HG02798 (cell line): ENCODE measurements at regions not wholly inside any gene's neighbourhood (a gene's known extent, or its start where the extent isn't known, plus 50 kb on each side); places are given as distances from the start of the nearest gene placed in this dataset.
A peak's percentile ranks its signal among the peaks of the same experiment; 100 is the strongest.

ENCODE experiments used
- ATAC-seq: cut with Tn5 transposase; IDR thresholded peaks from one replicate; pipeline ENCODE4 v1.9.1; 2021; ENCODE audit warnings: mild to moderate bottlenecking; ENCODE audit not compliant: unreplicated experiment, poor library complexity

DNA sequence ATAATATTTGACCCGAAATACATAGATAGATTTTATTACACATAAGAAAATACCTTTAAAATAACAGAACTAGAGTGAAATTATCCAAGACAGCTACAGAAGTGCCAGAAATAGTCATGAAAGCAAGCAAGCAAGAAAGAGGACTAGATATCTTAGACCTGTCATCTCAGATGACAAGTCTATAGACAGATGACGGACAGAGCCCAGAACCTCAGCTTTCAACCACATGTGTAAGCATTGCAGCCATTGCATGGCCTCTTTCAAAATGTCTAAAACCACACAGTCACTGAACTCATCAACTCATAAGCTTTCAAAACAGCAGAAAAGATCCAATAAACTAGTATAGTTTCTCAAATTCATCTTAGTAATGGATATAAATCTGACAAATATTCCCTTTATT lies 59.8 kb upstream of the FHIT start:
- ATAC-seq, result no peak

DNA sequence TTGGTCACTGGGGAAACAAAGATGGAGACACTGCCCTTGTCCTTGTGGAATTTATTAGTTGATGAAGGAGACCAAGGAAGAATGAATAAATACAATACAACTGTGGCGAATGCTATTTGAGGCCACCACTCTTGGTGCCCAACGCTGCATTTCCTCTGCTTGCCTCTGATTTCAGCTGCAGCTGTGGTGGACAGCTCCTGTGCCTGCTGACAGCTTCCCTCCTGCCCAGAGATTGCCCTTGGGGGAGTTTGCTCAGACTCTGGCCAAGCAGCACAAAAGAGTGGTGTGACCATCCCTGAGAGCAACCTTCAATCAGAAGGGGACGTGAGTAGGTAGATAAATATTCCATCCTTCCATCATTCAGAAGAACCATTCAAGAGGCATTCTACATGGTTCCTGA lies 64.6 kb upstream of the FHIT start:
- no peak for ATAC-seq

DNA sequence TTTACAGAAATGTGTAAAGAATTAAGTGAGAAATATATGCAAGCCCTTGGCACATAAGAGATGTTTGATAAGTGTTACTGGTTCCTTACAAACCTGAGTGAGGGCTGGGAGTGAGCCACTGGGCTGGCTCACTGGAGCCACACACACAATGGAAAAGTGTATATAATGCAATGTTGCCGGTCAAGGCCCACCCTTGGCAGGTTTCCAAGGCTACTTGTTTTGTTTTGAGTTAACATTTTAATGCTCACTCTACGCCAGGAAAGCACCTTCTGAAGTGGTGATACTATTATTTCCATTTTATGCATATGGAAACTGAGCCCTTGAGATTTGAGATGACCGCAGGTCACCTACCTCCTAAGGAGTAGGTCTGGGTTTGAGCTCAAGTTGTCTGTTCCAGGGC lies 71.8 kb upstream of the FHIT start:
- ATAC-seq, result no peak

DNA sequence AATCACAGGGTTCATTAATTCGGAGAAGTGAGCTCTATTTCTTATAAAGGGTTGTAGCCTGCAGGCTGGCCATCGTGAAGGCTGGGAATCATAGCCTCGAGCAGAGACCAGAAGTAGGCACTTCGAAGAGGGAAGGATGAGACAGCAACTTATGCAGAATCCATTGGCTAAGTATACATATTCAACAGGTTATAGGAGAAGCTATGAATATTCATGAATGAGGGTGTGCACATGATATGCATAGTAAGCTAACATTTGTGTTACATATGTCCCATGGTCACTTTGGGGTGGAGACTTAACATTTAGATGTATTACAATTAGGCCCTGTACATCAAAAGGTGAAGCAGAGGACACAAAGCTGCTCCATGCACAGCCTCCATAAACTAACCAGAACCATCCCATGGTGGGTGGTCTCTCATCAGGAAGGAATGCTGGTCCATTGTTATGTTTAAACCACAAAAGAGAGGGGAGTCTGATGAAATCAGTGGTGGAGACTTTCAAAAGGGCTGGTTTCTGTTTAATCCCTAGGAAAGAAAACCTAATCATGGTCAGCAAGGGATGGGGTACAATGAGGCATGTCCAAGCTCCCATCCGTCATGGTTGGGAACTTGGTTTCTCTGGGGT lies 80.8 kb upstream of the FHIT start:
- no peak for ATAC-seq

DNA sequence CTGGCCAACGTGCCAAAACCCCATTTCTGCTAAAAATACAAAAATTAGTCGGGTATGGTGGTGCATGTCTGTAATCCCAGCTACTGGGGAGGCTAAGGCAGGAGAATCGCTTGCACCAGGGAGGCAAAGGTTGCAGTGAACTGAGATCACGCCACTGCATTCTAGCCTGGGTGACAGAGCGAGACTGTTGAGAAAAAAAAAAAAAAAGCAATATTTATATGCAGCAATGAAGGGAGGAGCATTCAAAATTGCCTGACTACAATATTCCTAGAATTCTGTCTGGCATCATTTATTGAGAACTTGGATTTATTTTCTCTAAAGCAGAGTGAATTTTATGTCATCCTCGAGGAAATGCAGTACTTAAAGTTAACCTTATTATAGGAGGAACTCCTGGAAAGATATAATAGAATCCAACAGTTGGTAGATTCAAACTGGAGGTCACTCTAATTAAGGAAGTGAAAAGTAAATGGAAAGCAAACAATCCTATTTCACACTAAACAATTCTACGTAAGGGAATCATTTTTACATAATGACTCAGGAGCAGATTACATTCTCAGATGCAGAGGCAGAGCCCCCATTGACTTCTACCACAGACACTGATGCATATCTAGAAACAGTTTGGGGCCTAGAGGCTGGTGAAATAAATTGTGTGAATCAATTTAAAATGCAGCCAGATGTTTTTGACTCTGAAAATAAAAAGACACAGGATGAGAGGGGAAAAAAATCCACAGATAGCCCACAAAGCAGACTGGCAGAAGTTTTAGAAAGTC lies 82.1 kb upstream of the FHIT start:
- ATAC-seq, result no peak

DNA sequence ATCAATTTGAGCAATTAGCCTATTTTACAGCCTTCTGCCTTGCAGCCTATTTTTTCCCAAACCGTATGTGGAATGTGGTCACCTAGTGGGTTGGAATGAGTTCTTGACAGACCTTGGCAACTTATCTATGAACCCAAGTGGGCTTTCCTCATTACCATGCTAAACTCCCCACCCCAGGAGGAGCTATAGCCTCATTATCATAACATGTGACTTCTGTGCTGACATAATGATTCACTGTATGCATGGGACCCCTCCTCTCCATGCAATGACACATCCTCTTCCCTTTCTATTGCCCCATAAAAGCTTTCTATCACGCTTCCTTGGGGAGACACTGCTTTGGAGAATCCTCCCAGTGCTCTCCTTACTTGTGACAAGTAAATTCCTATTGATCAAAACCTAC lies 83.5 kb upstream of the FHIT start:
- ATAC-seq, result no peak

DNA sequence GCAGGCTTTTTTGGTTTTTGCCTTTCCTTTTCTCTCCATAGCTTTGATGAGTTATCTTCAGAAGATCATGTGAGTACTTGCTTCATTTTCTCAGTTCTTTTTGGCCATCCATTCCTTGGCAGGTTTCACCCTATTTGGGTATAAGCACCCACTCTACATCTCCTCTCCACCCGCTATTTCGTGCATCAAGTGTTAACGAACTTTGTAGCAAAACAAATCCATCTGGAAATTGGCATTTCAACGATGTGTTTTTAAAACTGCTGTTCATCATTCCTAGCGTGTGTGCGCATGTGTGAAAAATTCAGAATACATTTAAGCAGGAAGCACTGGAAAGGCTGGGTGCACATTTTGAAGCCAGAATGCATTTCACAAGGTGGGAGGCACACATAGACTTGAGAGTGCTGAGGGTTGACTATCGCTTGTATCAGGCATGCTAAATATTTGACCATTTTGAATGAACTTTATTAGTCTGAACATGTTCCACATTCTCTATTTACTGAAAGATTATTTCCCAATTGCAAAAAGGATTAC lies 89.7 kb upstream of the FHIT start:
- no peak for ATAC-seq

DNA sequence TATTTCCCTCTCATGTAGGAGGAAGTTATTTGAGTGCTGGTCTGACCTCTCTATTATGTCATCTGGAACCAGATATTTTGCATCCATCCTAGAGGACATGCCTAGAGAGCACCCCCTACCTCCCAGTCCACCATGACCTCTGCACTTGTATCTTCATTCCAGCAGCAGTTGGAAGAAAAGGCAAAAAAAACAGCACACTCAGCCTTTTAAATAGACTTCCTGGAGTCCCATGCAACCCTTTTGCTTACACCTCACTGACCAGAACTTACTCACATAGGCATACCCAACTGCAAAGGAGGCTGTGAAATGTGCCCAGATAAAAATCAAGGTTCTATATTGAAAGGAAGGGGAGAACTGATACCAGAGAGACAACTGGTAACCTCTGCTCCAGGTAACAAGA lies 92.3 kb upstream of the FHIT start:
- no peak for ATAC-seq

DNA sequence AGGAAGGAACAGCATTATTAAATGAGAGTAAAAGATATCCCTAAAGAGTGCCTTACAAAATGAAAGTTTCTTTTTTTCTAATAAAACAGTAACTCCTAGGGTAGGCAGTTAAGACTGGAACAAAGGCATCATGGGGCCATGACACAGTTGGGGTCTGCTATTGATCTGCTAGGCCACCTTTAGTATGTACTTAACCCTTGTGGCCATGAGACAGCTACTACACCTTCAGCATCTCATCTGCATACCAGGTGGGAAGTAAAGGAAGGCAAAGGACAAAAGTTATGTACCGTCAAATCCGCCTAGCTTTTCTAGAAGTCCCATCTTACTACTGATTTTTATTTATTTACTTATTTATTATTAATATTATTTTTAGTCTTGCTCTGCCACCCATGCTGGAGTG lies 93.8 kb upstream of the FHIT start:
- ATAC-seq, result no peak

DNA sequence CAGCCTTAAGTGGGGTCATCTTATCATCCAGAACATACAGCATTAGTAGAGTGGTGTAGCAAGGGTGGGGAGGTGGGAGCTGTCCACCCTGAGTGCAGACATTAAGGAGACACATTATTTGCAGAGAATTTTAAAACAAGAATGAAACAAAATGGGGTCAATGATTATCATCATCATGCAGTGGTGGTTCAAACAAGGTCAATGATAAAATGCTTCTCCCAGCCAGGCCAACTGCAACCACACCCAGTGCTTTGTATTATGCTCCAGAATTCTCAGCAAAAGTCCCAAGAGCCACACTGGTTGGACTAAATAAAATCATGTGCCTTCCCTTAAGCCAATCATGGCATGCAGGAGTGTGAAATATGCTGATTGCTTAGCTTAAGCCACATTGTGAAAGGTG lies 96.7 kb upstream of the FHIT start:
- no peak for ATAC-seq

DNA sequence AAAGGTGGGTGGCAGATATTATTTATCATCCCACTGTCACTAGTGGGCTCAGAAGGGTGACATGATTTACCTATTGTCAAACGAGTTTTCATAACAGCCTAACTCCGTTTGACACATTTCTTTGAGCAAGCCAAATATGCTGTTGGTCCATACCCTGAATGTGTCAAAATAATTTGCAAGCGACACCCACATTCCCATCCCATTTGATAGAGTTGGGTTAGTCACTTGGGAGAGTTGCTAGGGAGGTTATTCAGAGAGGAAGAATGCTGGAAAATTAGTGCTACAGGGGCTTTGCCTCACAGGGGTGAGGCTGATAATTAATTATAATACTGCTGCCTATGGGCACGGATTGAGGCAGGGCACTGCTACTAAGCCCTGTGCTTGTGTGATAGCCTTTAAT lies 98.5 kb upstream of the FHIT start:
- no peak for ATAC-seq

DNA sequence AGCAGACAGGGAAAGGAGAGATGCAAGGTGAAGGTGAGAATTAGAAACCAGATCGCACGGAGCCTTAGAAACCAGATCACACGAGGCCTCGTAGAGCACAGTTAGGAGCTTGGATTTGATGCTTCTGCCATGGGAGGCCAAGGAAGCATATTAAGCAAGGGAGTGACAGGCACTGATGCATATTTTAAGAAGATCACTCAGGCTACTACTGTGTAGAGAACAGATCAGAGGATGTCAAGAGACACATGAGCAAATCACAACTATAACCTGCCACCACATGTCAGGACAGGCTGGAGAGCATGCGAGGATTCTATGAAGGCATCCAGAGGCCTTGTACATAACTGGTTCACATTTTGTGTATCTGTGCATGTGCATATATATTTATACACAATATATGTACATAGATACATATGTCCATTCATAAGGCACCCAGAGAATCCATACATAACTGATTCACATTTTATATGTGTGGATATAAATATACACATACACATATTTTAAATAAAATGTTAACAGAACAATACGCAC lies 99.6 kb upstream of the FHIT start:
- ATAC-seq, result no peak

DNA sequence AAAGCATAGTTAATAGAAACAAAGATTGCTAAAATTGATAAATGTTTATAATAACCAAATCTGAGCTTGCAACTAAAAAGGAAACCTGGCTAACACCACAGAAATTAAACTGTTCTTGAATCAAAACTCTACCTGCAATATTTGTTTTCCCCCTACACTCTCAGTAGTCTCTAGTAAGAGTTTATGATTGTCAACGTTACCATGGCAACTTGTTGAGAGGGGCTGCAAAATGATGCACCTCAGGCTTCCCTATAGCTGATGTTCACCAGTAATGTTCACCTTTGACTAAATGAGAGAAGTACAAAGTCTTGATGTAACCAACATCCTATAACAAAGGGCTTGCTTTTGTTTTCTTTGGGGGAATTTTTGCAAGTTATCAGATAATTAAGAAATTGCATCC lies 101.1 kb upstream of the FHIT start:
- ATAC-seq, result no peak

DNA sequence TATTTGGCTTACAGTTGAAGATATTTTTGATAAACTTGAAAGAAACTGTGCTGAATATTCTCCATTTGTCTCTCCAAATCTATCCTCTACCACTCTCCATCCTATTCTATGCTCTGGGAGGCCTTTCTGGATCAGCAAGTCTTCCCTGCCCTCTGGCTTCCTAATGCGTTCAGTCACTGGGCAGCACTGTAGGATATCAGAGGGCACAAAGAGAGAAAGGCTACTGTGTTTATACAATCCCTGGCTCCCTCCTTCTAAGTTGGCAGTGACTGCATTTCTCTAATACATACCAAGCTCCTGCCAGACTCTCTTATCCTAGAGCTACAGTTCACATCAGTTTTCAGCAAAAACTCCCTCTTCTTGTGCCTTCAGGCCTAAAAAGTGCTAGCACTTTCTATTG lies 102.1 kb upstream of the FHIT start:
- no peak for ATAC-seq

DNA sequence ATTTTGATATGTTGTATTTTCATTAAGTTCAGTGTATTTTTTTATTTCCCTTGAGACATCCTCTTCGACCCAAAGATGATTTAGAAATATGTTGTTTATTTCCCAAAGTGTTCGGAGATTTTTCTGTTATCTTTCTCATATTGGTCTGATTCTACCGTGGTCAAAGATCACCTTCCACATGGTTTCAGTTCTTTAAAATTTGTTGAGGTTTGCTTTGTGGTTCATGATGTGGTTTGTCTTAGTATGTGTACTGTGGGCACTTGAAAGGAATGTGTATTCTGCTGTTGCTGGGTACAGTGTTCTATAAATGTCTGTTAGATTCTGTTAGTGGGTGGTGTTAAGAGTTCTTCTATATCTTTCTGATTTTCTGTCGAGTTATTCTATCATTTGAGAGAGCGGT lies 103.4 kb upstream of the FHIT start:
- no peak for ATAC-seq

DNA sequence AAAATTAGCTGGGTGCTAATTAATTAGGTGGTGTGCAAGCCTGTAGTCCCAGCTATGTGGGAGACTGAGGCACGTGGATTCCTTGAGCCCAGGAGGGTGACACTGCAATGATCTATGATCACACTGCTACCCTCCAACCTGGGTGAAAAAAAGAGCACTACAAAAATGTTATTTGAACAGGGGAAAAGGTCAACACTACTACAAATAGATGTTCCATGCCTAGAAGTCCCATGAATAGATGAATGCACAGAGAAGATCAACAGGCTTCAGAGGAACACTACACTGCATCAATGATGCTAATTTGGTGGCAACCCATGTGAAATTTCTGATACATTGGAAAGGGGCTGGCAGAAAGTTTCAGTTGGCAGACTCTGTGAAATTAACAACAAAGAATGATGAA lies 105.4 kb upstream of the FHIT start:
- no peak for ATAC-seq

DNA sequence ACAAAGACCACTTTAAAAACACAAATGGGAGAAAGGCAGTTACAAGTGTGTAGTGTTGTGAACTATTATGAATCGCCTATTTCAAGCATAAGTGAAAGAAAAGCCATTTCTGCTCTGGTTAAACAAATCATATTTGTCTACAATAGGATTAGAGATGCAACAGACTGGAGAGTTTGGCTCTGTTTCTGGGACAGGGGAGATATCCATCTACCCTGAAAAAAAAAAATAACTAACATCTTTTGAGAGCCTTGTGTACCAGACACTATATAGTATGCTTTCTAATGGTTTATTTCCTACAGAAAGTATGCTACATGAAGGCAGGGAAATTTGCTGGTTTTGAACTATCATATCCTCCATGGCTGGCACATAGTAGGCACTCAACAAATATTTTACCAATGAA lies 106.7 kb upstream of the FHIT start:
- no peak for ATAC-seq

DNA sequence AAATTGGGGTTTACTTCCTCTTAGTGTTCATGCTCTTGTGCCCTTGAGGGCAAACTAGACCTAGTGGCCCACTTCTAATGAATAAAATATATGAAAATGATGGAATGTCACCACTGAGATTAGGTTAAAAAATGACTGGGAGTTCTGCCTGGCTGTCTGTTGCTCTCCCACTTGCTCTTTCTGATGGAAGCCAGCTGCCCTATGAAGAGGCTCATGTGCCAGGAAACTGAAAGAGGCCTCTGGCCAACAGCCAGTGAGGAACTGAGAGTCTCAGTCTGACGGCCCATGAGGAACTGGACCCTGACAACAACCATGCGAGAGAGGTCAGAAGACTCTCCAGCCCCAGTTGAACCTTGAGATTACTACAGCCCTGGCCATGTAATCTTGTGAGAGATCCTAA lies 107.1 kb upstream of the FHIT start:
- peak; percentile 100 for ATAC-seq

DNA sequence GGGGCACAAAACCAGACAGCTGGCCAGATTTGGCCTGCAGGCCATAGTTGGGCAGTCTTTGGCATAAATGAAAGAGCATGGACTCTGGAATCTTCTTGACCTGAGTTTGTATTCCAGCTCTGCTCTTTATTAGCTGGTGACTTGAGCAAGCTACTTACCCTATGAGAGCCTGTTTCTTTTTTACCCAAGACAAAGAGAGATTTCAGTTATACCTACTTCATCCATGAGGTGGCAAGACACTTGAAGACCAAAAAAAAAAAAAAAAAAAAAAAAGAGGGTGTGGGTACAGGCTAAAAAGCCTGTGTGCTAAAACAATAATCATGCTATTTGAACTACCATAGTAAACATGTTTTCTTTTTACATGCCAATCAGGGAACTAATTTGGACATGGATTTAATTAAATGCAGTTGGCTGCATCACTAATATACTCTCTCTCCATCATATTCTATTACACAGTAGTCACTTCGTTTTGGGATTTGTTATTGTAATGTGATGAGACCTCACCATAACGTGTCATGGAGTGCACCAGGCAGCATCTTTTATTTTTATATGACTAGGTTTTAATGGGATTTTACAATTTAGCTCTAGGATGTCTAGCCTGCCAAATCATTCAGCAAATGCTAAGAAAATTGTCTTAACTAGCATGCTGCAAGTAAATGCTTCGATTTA lies 109.2 kb upstream of the FHIT start:
- ATAC-seq, result no peak

DNA sequence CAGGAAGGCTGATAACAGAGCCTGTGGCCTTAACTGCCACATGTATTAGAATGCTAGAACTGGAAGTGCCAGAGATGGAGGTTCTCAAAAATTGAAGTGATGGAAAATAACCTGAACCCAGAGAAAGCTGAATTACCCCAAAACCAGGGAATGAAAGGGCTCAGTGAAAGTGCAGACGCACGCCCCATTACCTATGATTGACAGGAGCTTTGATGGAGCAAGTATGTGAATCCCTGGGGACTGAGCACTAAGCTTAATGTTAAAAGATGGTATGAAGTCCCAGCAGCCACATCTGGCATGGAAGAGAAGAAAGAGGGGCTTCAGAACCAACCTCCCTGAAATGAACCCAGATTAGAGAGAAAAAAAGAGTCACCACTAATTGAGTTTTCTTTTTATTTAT lies 118.4 kb upstream of the FHIT start:
- ATAC-seq, result no peak

DNA sequence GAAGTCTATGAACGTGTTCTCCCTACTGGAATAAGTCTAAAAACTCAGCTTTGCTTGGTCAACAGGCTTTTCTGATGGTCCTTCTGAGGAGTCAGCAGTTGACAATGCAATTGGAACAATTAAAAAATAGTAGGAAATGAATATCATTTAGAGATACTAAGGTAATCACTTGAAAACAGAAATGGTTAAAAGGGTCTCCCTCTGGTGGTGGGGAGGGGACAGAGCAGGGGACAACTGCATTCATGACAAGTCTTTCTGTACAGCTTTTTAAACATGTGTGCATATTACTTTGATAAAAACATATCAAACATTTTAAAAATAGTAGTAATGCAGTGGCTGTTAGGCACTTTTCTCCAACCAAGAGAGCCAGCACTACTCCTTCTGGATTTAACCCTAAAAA lies 119.9 kb upstream of the FHIT start:
- peak; percentile 65 for ATAC-seq
